AG04450 (cell line): ENCODE measurements at regions not wholly inside any gene's neighbourhood (a gene's known extent, or its start where the extent isn't known, plus 50 kb on each side); places are given as distances from the start of the nearest gene placed in this dataset.

Experiments used
- CTCF ChIA-PET: fragments of 300-600, 350-600 bp; formaldehyde crosslinking; extraction: SDS; loops from one replicate; lab custom pipeline; 2022; ENCODE audit warnings: antibody characterized with exemption, inconsistent platforms; lab: Charles Lee
- POLR2A ChIA-PET: fragments of 350-600 bp; formaldehyde crosslinking; extraction: SDS; loops from one replicate; lab custom pipeline; 2021; ENCODE audit warnings: antibody characterized with exemption, inconsistent platforms; lab: Yijun Ruan, JAX
- DNase-seq: peaks from one replicate; pipeline ENCODE4 v3.0.0-alpha.2; 2011; ENCODE audit warnings: low read depth, low spot score
- H3K27ac ChIP-seq: one replicate; pipeline ENCODE4 v1.5.1; 2012; ENCODE audit warnings: low read depth, low read length, control low read depth
- H3K27me3 ChIP-seq: one replicate; pipeline ENCODE4 v1.6.0; 2012; ENCODE audit warnings: low read length; ENCODE audit not compliant: control insufficient read depth, insufficient read depth
- H3K4me3 ChIP-seq: 2 replicates; pipeline ENCODE4 v1.5.1; 2011; ENCODE audit warnings: mild to moderate bottlenecking, low read depth, low read length, control low read depth
- H3K9me3 ChIP-seq: 2 replicates; pipeline ENCODE4 v1.5.1; 2012; ENCODE audit warnings: low read length; ENCODE audit not compliant: control insufficient read depth, insufficient read depth
- TF ChIP-seq, protein P1 (sequence below): IDR thresholded peaks from 2 replicates; pipeline ENCODE4 v1.5.1; 2011; ENCODE audit warnings: low read depth, low read length, control low read depth, inconsistent platforms

DNA sequence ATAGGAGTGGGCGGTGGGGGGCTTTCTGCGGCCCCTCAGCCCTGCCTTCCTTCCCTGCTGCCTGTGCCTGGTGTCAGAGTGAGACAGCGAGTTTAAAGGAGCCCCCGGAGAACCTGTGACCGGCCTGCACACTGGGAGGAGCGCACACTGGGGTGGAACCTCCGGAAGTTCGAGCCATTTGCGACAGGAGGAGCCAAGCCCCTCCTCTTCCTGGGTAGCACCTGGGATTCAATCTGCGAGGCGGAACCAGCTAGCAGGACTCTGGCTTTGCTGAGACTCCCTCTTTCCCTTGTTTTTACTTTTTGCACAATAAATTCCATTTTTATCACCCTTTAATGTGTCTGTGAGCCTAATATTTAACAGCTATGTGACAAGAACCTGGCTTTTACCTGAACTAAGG, 540.6 kb downstream of the NPHP4 start:
- H3K27ac ChIP-seq = no peak overlapping the region
- no peak overlapping the region for H3K4me3 ChIP-seq
- TF ChIP-seq, protein P1, sequence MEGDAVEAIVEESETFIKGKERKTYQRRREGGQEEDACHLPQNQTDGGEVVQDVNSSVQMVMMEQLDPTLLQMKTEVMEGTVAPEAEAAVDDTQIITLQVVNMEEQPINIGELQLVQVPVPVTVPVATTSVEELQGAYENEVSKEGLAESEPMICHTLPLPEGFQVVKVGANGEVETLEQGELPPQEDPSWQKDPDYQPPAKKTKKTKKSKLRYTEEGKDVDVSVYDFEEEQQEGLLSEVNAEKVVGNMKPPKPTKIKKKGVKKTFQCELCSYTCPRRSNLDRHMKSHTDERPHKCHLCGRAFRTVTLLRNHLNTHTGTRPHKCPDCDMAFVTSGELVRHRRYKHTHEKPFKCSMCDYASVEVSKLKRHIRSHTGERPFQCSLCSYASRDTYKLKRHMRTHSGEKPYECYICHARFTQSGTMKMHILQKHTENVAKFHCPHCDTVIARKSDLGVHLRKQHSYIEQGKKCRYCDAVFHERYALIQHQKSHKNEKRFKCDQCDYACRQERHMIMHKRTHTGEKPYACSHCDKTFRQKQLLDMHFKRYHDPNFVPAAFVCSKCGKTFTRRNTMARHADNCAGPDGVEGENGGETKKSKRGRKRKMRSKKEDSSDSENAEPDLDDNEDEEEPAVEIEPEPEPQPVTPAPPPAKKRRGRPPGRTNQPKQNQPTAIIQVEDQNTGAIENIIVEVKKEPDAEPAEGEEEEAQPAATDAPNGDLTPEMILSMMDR = no peak
- no peak for DNase-seq
- H3K27me3 ChIP-seq = no peaks in the 10 kb centered on the region
- H3K9me3 ChIP-seq = peaks cover 91% of the 10 kb centered on the region
- POLR2A ChIA-PET = no interaction called here
- CTCF ChIA-PET = no interaction called here

DNA sequence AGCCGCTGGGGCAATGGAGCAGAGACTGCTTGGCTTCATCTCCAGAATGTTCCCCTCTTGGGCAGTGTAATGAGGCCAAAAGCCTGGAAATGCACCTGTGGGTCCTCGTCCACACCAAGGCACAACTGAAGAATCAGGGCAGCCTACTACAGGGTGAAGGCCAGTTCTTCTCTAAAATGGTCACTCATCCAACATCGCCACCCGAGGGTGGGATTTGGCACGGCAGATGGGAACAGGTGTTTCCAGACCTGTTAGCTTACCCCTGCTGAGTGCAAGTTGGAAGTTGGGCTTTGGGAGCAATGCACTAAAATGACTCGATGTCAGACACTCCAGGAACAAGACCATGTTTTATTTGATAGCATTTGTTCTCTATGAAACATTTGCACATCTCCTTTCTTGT, 543.7 kb downstream of the NPHP4 start:
- H3K27ac ChIP-seq = no peak overlapping the region
- POLR2A ChIA-PET = no interaction called here
- CTCF ChIA-PET = no interaction called here

DNA sequence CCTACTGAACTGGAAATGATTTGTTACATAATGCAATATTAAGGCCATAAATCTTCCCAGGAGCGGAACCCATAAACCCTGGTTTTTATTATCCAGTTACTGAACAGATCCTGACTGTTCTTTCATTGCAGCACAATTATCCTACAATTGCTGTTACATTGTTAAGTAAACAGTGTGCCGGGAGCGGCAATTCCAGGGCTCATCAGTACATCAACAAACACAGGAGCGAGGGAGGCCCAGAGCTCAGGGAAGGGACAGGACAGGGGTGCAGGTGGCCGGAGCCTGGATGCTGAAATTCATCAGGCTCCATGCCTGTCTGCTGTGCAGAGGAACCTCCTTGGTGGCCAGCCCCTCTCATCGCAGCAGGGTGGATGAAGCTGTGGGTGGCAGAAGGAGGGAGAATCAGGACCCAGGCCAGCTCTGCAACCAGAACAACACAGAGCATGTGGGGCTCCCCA, 544.7 kb downstream of the NPHP4 start:
- CTCF ChIA-PET = no interaction called here
- DNase-seq = no peak
- H3K9me3 ChIP-seq = peaks cover 81% of the 10 kb centered on the region
- POLR2A ChIA-PET = no interaction called here
- H3K27ac ChIP-seq = no peak overlapping the region
- H3K4me3 ChIP-seq = no peak overlapping the region
- TF ChIP-seq, protein P1 = no peak
- no peaks in the 10 kb centered on the region for H3K27me3 ChIP-seq

More for the DNA sequence above, 543.7 kb downstream of the NPHP4 start:
- Histone ChIP-seq H3K27me3 (no peaks in the 10 kb centered on the region), H3K9me3 (peaks cover 80% of the 10 kb centered on the region), H3K4me3 (no peak overlapping the region)
- TF ChIP-seq, protein P1 = no peak
- no peak for DNase-seq

DNA sequence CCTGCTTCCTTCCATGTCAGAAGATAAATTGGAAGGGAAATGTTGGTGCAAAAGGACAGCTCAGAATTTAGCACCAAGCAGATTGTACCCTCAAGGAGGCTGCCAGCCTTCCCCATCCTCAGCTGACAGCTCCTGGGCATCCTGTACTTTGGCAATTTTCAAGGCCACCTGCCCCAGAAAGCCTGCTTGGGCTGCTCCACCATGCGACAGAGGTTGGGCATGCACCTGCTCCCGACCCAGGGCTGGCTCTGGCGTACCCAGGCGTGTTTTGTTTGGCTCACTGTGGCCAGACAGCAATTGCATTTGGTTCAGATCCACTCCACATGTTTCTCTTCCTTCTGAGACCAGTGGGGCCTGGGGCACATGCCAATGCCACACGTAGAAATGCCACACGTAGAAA, 547.8 kb downstream of the NPHP4 start:
- DNase-seq = no peak
- POLR2A ChIA-PET = no interaction called here
- Histone ChIP-seq H3K9me3 (peaks cover 74% of the 10 kb centered on the region), H3K27ac (no peak overlapping the region), H3K4me3 (no peak overlapping the region), H3K27me3 (no peaks in the 10 kb centered on the region)
- CTCF ChIA-PET = no interaction called here
- TF ChIP-seq, protein P1 = no peak

DNA sequence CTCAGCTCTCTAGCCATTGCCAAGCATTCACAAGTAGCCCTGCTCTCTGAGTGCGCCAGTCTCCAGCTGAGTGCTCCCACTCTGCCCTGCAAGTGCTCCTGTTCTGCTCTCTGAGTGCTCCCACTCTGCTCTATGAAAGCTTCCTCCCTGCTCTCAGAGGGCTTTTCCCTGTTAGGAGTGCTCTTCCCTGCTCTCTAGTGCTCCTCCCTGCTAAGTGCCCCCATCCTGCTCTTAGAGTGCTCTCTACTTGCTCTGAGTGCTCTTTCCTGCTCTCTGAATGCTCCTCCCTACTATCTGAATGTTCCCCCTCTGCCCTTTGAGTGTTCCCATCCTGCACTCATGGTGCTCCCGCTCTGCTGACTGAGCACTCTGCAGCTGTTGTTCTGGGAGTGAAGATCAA, 555.4 kb downstream of the NPHP4 start:
- Histone ChIP-seq H3K27ac (no peak overlapping the region), H3K4me3 (no peak overlapping the region), H3K9me3 (peaks cover 54% of the 10 kb centered on the region), H3K27me3 (no peaks in the 10 kb centered on the region)
- no peak for DNase-seq
- ChIA-PET CTCF (no interaction called here), POLR2A (no interaction called here)
- TF ChIP-seq, protein P1 = no peak
